Astrocyte of the spinal cord (primary cell): ENCODE measurements at regions not wholly inside any gene's neighbourhood (a gene's known extent, or its start where the extent isn't known, plus 50 kb on each side); places are given as distances from the start of the nearest gene placed in this dataset.

ENCODE experiments used
- DNase-seq: peaks from one replicate; pipeline ENCODE4 v3.0.0; 2011; ENCODE audit warnings: low read depth, low spot score
- H3K4me3 ChIP-seq: 2 replicates; pipeline ENCODE4 v1.5.1; 2011; ENCODE audit warnings: low read depth, mild to moderate bottlenecking, low read length, moderate library complexity
- in situ Hi-C: cut with HindIII; loops from 2 replicates; pipeline ENCODE4 v1.10.0; 2017; ENCODE audit warnings: low sequenced_read_pairs
- TF ChIP-seq, protein P1 (sequence below): IDR thresholded peaks from 2 replicates; pipeline ENCODE4 v1.5.1; 2012; ENCODE audit warnings: low read depth, mild to moderate bottlenecking, low read length, inconsistent platforms

DNA sequence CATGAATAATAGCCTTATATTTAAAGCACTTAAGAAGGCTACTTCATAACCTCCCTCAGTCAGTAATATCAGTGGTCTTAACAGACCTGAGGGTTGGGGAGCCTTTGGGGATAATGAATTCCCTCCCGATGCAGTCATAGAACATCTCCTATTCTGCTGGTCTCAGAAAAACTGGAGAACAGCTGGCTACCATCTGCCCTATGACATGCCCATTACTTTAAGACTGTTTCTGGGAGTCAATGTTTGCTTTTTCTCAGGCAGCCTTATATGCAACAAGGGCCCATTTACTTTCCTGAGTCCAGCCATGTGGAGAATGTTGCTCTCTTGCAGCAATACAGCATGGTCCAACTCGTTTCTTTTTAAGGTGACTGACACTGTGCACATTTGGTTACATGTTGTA, 161.7 kb upstream of the PARP11 start:
- TF ChIP-seq, protein P1, sequence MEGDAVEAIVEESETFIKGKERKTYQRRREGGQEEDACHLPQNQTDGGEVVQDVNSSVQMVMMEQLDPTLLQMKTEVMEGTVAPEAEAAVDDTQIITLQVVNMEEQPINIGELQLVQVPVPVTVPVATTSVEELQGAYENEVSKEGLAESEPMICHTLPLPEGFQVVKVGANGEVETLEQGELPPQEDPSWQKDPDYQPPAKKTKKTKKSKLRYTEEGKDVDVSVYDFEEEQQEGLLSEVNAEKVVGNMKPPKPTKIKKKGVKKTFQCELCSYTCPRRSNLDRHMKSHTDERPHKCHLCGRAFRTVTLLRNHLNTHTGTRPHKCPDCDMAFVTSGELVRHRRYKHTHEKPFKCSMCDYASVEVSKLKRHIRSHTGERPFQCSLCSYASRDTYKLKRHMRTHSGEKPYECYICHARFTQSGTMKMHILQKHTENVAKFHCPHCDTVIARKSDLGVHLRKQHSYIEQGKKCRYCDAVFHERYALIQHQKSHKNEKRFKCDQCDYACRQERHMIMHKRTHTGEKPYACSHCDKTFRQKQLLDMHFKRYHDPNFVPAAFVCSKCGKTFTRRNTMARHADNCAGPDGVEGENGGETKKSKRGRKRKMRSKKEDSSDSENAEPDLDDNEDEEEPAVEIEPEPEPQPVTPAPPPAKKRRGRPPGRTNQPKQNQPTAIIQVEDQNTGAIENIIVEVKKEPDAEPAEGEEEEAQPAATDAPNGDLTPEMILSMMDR = no peak
- H3K4me3 ChIP-seq = no peak overlapping the region
- in situ Hi-C loops = no loop called here
- no peak for DNase-seq

DNA sequence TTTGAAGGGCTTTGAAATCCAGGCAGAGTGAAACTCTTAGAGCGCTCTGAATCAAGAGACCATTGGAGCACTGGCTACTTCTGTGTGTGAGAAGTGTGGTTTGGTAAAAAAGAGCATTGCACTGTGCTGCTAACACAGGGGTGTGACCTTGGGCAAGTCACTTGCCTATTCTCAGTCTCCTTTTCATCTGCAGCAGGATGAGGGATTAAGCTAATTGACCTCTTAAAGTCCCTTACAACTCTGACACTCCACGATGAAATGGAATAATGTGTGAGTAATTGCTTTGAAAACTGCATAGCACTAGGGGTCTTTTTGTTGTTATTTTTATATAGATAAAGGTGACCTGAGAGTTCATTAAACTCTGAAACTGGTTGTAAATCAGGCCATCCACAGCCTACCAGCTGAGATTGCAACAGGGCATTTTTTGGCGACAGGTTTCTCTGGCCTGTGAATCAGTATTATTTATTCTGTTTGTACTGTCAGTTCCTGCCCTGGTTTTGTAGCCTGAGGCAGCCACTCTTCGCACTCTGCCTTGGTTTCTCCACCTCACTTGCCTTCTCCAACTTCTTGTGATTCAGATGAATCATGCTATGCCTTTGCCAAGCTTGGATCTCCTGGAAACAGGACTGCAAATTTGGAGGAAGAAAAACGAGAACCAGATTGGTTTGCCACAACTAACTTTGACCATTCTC, 159.9 kb upstream of the PARP11 start:
- in situ Hi-C loops = no loop called here
- no peak overlapping the region for H3K4me3 ChIP-seq
- TF ChIP-seq, protein P1 = no peak
- no peak for DNase-seq

DNA sequence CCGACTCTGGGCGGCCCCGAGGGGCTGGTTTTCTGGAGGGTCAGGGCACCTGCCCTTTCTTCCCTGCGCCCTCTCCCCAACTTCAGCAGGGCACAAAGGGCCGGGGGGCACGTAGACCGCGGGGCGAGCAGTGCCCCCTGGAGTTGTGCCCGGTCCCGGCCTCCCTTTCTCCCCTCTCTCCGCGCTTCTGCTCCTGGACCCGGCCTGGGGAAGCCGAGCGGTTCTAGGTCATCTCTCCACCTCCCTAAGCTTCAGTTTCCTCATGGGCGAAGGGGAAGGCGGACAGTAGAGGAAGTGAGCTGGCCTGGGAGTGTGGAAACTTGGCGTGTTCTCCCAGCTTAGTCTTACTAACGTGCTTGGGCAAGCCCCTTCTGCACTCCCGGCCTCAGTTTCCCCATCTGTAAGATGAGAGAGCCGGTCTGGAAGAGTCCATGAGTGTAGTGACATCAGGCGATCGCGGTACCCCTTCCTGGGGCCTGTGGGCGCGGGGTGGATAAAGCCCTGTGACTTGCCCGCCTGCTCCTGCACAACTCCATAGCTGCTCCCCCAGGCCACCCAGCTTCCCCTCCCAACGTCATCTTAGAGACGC, 158.6 kb upstream of the PARP11 start:
- TF ChIP-seq, protein P1 = no peak
- DNase-seq = no peak
- in situ Hi-C loops = no loop called here
- no peak overlapping the region for H3K4me3 ChIP-seq

DNA sequence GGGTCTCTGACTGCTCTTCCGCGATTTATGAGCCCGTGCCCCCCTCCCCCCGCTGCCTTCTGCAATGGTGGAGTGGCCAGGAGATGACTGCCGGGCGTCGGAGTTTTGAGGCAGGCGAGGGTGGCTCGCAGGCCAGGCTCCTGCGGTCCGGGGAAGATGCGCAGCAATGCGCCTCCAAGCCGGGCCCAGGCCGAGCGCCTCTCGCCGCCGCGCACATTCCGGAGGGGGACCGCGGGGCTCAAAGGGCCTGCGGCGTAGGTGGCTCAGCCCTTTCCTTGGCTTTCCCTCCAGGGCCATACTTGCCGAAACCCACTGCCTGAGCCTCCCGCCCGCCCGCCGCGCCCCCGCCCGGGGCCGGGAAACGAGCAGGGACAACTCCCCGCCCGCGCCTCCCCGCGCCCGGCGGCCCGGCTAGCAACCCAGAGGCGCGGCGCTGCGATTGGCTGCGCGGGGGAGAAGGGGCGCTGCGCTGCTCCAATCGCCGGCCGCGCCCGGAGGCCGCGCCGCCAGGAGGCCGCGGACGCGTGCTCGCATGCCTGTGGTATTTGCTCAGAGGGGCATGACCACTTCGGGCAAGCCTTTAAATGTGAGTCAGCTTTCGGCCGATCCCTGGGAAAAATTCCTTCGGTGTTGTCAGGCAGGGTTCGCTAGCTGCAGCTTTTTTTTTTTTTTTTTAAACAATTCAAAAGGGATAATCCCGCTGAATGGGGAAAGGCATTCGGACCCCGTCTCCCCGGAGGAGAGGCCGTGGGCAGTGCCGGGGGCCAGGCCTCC, 157.9 kb upstream of the PARP11 start:
- peak; percentile 97 for DNase-seq
- in situ Hi-C loops = no loop called here
- peak overlapping the region; percentile 24 for H3K4me3 ChIP-seq
- TF ChIP-seq, protein P1 = no peak

DNA sequence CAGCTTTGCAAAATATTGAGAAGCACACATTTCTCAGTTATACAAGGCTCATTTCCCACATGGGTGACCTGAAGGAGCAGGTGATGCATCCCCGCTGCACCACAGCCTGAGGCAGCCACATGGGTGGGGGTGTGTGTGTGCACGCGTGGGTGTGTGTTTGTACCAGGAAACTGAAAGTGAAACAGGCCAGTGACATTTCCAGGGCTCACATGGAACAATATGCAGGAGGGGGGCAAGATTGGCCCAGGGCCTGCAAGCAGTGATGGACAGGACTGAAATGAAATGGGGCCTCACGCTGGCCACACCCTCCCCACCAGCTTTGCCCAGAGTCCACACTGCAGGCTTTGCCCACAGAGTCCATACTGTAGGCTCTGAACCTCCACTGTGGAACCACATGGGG, 154.2 kb upstream of the PARP11 start:
- DNase-seq = no peak
- no peak overlapping the region for H3K4me3 ChIP-seq
- TF ChIP-seq, protein P1 = no peak
- in situ Hi-C loops = no loop called here

DNA sequence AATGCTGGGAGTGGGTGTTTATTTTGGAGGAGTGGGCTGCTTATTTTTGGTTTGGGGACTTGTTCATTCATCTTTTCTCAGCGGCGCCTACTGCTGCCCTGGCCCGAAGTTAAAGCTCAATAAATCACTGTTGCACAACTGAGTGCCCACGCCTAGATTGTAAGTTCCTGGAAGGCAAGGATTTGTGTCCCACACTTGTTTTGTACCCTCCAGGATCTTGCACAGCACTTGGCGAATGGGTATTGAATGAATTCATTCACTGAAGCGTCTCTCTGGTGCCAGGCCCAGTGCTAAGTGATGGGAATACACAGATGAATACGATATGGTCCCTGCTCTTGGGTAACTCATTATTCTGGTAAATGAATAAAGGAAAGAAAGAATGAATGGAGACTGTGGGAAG, 153.3 kb upstream of the PARP11 start:
- in situ Hi-C loops = no loop called here
- no peak for DNase-seq
- TF ChIP-seq, protein P1 = no peak
- H3K4me3 ChIP-seq = no peak overlapping the region
